ENCODE measurements at regions not wholly inside any gene's neighbourhood (a gene's known extent, or its start where the extent isn't known, plus 50 kb on each side); places are given as distances from the start of the nearest gene placed in this dataset.

DNA sequence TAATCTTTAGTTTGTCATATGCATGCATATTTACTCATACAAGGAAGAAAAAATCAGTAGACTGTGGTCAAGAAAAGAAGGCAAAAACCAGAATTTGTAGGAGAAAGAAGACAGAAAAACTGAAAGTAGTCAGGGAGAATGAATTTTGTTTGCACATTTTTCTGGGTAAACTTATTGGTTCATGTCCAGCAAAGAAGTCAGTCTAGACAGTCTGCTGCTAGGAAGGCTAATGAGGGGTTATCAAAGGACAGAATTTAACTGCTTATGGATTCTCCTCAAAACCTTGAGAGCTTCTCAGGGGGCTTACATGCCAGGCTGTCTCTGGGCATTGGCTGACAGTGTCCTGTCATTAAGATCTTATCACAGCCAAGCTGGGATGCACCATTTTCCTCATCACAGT is 293.9 kb downstream of the RPAP3 start:
- Histone ChIP-seq H3K36me3 (ENCODE audit: low read depth) (no peaks in the 10 kb centered on the region), H3K9ac (no peak overlapping the region)
- in situ Hi-C loops (cut with MboI), result no loop called here

GRCh38 chr12:47410862-47411261 is 295.0 kb downstream of the RPAP3 start:
- H2AFZ ChIP-seq, result no peak overlapping the region
- TF ChIP-seq EZH2 (IDR thresholded peaks at IDR 0.05; ENCODE audit: insufficient read depth, poor library complexity, severe bottlenecking) (no peak), EZH2phosphoT487 (IDR thresholded peaks at IDR 0.05; ENCODE audit: insufficient read depth, low read depth) (no peak)
- no peaks in the 10 kb centered on the region for H3F3A ChIP-seq (ENCODE audit: insufficient read depth)
- H3K9ac ChIP-seq, result no peak overlapping the region
- H3K4me1 ChIP-seq (ENCODE audit: insufficient read depth), result 0 out of 2 replicates have a peak, but pooled peaks cover 6% of the 10 kb centered on the region
- no peak overlapping the region for H3K27ac ChIP-seq
- H3K4me3 ChIP-seq, result no peak overlapping the region
- H4K20me1 ChIP-seq (ENCODE audit: insufficient read depth), result no peaks in the 10 kb centered on the region
- no peak overlapping the region for H3K4me2 ChIP-seq (ENCODE audit: unreplicated experiment)
- H3K27me3 ChIP-seq (replicated peaks; ENCODE audit: insufficient read depth), result no peaks in the 10 kb centered on the region
- 71 to 75% methylated on average over 3 of the region's 3 CpGs for WGBS, 2 experiments (ENCODE audit: low coverage in 1 of 2, low lambda C conversion rate in 2 of 2, missing lambda C conversion rate in 2 of 2)
- no peaks in the 10 kb centered on the region for H3K9me2 ChIP-seq (ENCODE audit: insufficient read depth)
- no peaks in the 10 kb centered on the region for H3K79me2 ChIP-seq (ENCODE audit: insufficient read depth)
- DNase-seq, result no peak
- no peaks in the 10 kb centered on the region for H3K36me3 ChIP-seq (ENCODE audit: low read depth)
- H3K9me3 ChIP-seq (ENCODE audit: low read depth), result no peaks in the 10 kb centered on the region
- in situ Hi-C loops (cut with MboI), result no loop called here

More for the DNA sequence above, 293.9 kb downstream of the RPAP3 start:
- Histone ChIP-seq H3F3A (ENCODE audit: insufficient read depth) (no peaks in the 10 kb centered on the region), H3K27ac (no peak overlapping the region), H3K27me3 (replicated peaks; ENCODE audit: insufficient read depth) (no peaks in the 10 kb centered on the region), H3K9me3 (ENCODE audit: low read depth) (no peaks in the 10 kb centered on the region), H4K20me1 (ENCODE audit: insufficient read depth) (no peaks in the 10 kb centered on the region), H3K79me2 (ENCODE audit: insufficient read depth) (no peaks in the 10 kb centered on the region), H3K9me2 (ENCODE audit: insufficient read depth) (no peaks in the 10 kb centered on the region), H3K4me1 (ENCODE audit: insufficient read depth) (0 out of 2 replicates have a peak, but pooled peaks cover 6% of the 10 kb centered on the region), H3K4me3 (no peak overlapping the region), H3K4me2 (ENCODE audit: unreplicated experiment) (no peak overlapping the region), H2AFZ (no peak overlapping the region)
- peak; percentile 44 for DNase-seq
- TF ChIP-seq EZH2 (IDR thresholded peaks at IDR 0.05; ENCODE audit: insufficient read depth, poor library complexity, severe bottlenecking) (no peak), EZH2phosphoT487 (IDR thresholded peaks at IDR 0.05; ENCODE audit: insufficient read depth, low read depth) (no peak)

DNA sequence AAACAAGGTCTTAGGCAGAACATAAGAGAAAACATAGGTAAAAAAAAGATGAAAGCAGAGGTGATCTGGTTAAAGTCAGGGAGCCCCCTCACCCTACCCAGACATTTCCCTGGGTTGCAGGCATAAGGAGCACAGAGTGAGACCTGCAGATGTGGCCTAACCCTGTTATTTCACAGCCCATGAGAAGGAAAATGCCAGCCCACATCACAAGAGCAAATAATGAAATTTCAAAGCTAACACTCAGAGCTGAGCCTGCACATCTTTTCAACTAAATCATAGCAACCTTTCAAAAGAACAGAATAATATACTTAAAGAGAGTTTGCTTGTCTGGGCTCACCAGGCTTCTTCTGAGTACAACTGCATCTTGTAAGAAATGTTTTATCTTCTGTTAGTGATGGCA is 295.4 kb downstream of the RPAP3 start:
- Histone ChIP-seq H2AFZ (no peak overlapping the region), H4K20me1 (ENCODE audit: insufficient read depth) (no peaks in the 10 kb centered on the region), H3K27me3 (replicated peaks; ENCODE audit: insufficient read depth) (no peaks in the 10 kb centered on the region), H3K27ac (no peak overlapping the region), H3F3A (ENCODE audit: insufficient read depth) (no peaks in the 10 kb centered on the region), H3K4me1 (ENCODE audit: insufficient read depth) (0 out of 2 replicates have a peak, but pooled peaks cover 6% of the 10 kb centered on the region), H3K4me2 (ENCODE audit: unreplicated experiment) (no peak overlapping the region), H3K79me2 (ENCODE audit: insufficient read depth) (no peaks in the 10 kb centered on the region), H3K4me3 (no peak overlapping the region), H3K9me2 (ENCODE audit: insufficient read depth) (no peaks in the 10 kb centered on the region), H3K36me3 (ENCODE audit: low read depth) (no peaks in the 10 kb centered on the region), H3K9me3 (ENCODE audit: low read depth) (no peaks in the 10 kb centered on the region), H3K9ac (no peak overlapping the region)
- TF ChIP-seq EZH2 (IDR thresholded peaks at IDR 0.05; ENCODE audit: insufficient read depth, poor library complexity, severe bottlenecking), result no peak
- no peak for TF ChIP-seq EZH2phosphoT487 (IDR thresholded peaks at IDR 0.05; ENCODE audit: insufficient read depth, low read depth)
- no peak for DNase-seq
- in situ Hi-C loops (cut with MboI), result no loop called here

- H3K4me3 ChIP-seq, result no peak overlapping the region
- H3K4me1 ChIP-seq (ENCODE audit: insufficient read depth), result 0 out of 2 replicates have a peak, but pooled peaks cover 5% of the 10 kb centered on the region
- no peaks in the 10 kb centered on the region for H3K27me3 ChIP-seq (replicated peaks; ENCODE audit: insufficient read depth)
- no peak for DNase-seq
- no peaks in the 10 kb centered on the region for H3K36me3 ChIP-seq (ENCODE audit: low read depth)
- H2AFZ ChIP-seq, result no peak overlapping the region
- no peak overlapping the region for H3K4me2 ChIP-seq (ENCODE audit: unreplicated experiment)
- H3K79me2 ChIP-seq (ENCODE audit: insufficient read depth), result no peaks in the 10 kb centered on the region
- H4K20me1 ChIP-seq (ENCODE audit: insufficient read depth), result no peaks in the 10 kb centered on the region
- H3K9me2 ChIP-seq (ENCODE audit: insufficient read depth), result no peaks in the 10 kb centered on the region
- in situ Hi-C loops (cut with MboI), result no loop called here
- no peak overlapping the region for H3K9ac ChIP-seq
- H3F3A ChIP-seq (ENCODE audit: insufficient read depth), result no peaks in the 10 kb centered on the region
- no peak overlapping the region for H3K27ac ChIP-seq
- TF ChIP-seq EZH2 (IDR thresholded peaks at IDR 0.05; ENCODE audit: insufficient read depth, poor library complexity, severe bottlenecking) (no peak), EZH2phosphoT487 (IDR thresholded peaks at IDR 0.05; ENCODE audit: insufficient read depth, low read depth) (no peak)
- WGBS, 2 experiments (ENCODE audit: low coverage in 1 of 2, low lambda C conversion rate in 2 of 2, missing lambda C conversion rate in 2 of 2), result 61% methylated on average over 4 of the region's 4 CpGs
- no peaks in the 10 kb centered on the region for H3K9me3 ChIP-seq (ENCODE audit: low read depth)
Observed at GRCh38 chr12:47409310-47409987, 296.4 kb downstream of the RPAP3 start.
